NCI-H82 treated with DMSO at 0.1 percent for 48 hours (cell line): ENCODE measurements at regions not wholly inside any gene's neighbourhood (a gene's known extent, or its start where the extent isn't known, plus 50 kb on each side); places are given as distances from the start of the nearest gene placed in this dataset.
A peak's percentile ranks its signal among the peaks of the same experiment; 100 is the strongest.

Experiments
- DNase-seq: peaks from one replicate; lab custom pipeline; 2025; ENCODE audit not compliant: unreplicated experiment; lab: John Stamatoyannopoulos, UW

GRCh38 chr2:162974771-162975170 lies 136.2 kb upstream of the KCNH7 start:
- no peak for DNase-seq

GRCh38 chr2:162972383-162972782 lies 133.8 kb upstream of the KCNH7 start:
- DNase-seq = no peak

- no peak for DNase-seq
These were observed 129.7 kb upstream of the KCNH7 start for GRCh38 chr2:162968306-162968705.

GRCh38 chr2:162967811-162968210 lies 129.2 kb upstream of the KCNH7 start:
- no peak for DNase-seq

GRCh38 chr2:162967147-162967546 lies 128.6 kb upstream of the KCNH7 start:
- peak; percentile 63 for DNase-seq

- no peak for DNase-seq
These were observed 126.6 kb upstream of the KCNH7 start for GRCh38 chr2:162965191-162965590.

GRCh38 chr2:162964513-162964912 lies 125.9 kb upstream of the KCNH7 start:
- DNase-seq = no peak

GRCh38 chr2:162963156-162963555 lies 124.6 kb upstream of the KCNH7 start:
- DNase-seq = no peak

- no peak for DNase-seq
These were observed 107.2 kb upstream of the KCNH7 start for GRCh38 chr2:162945785-162946184.

GRCh38 chr2:162938387-162938786 lies 99.8 kb upstream of the KCNH7 start:
- no peak for DNase-seq

- no peak for DNase-seq
These were observed 95.6 kb upstream of the KCNH7 start for GRCh38 chr2:162934191-162934590.

GRCh38 chr2:162932416-162932815 lies 93.8 kb upstream of the KCNH7 start:
- no peak for DNase-seq

- peak; percentile 19 for DNase-seq
These were observed 91.0 kb upstream of the KCNH7 start for GRCh38 chr2:162929571-162929970.

GRCh38 chr2:162928356-162928755 lies 89.8 kb upstream of the KCNH7 start:
- no peak for DNase-seq

- no peak for DNase-seq
These were observed 88.3 kb upstream of the KCNH7 start for GRCh38 chr2:162926907-162927306.

- no peak for DNase-seq
These were observed 87.9 kb upstream of the KCNH7 start for GRCh38 chr2:162926501-162926900.

- no peak for DNase-seq
These were observed 87.0 kb upstream of the KCNH7 start for GRCh38 chr2:162925595-162925994.

- no peak for DNase-seq
These were observed 80.5 kb upstream of the KCNH7 start for GRCh38 chr2:162919111-162919510.

- DNase-seq = no peak
These were observed 79.1 kb upstream of the KCNH7 start for GRCh38 chr2:162917626-162918025.

- DNase-seq = no peak
These were observed 77.8 kb upstream of the KCNH7 start for GRCh38 chr2:162916286-162916801.

GRCh38 chr2:162915858-162916257 lies 77.3 kb upstream of the KCNH7 start:
- DNase-seq = no peak

- DNase-seq = no peak
These were observed 75.6 kb upstream of the KCNH7 start for GRCh38 chr2:162914161-162914560.

GRCh38 chr2:162912787-162913186 lies 74.2 kb upstream of the KCNH7 start:
- DNase-seq = no peak

- DNase-seq = no peak
These were observed 70.0 kb upstream of the KCNH7 start for GRCh38 chr2:162908567-162908966.
